ENCODE measurements at regions not wholly inside any gene's neighbourhood (a gene's known extent, or its start where the extent isn't known, plus 50 kb on each side); places are given as distances from the start of the nearest gene placed in this dataset.
"Not testable (repeated sequence)": the region's sequence is repeated elsewhere in the genome, so short reads cannot be mapped to it uniquely, and the experiment has no call there.

- ATAC-seq: no peak
- DNase-seq: no peak
Measured at GRCh38 chr12:94916663-94917062, 86.8 kb downstream of the NDUFA12 start.

GRCh38 chr12:94909663-94910062, 93.8 kb downstream of the NDUFA12 start:
- DNase-seq (no peak), ATAC-seq (no peak)

GRCh38 chr12:94905749-94906148, 97.7 kb downstream of the NDUFA12 start:
- not testable (repeated sequence) for ATAC-seq, DNase-seq

GRCh38 chr12:94900496-94900895, 103.0 kb downstream of the NDUFA12 start:
- DNase-seq (no peak), ATAC-seq (no peak)

- no peak for ATAC-seq
- no peak for DNase-seq
Measured at GRCh38 chr12:94898388-94898787, 105.1 kb downstream of the NDUFA12 start.

DNA sequence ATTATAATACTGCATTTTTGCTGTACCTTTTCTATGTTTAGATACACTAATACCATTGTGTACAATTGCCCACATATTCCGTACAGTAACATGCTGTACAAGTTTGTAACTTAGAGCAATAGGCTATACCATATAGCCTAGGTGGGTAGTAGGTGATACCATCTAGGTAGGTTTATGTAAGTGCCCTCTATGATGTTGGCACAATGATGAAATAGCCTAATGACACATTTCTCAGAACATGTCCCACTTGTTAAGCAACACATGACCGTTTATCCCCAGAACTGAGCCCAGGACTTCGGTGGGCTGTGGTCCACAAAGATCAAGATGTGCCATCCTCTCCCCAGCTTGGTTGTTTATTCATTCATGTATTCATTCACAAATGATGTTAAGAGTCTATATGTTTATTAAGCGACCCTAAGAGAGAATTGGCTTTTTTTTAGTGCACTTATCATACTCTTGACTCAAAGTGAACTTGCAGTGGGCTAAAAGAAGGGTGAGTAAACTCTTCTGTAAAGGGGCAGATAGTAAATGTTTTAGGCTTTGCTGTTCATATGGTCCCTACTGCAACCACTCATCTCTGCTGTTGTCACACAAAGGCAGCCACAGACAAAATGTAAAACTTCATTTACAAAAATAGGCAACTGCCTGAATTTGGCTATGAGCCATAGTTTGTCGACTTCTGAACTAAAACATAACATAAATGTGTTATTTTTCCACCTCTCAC, 110.8 kb downstream of the NDUFA12 start:
- ATAC-seq: no peak
- no peak for DNase-seq

GRCh38 chr12:94889445-94890210, 113.9 kb downstream of the NDUFA12 start:
- no peak for ATAC-seq

DNA sequence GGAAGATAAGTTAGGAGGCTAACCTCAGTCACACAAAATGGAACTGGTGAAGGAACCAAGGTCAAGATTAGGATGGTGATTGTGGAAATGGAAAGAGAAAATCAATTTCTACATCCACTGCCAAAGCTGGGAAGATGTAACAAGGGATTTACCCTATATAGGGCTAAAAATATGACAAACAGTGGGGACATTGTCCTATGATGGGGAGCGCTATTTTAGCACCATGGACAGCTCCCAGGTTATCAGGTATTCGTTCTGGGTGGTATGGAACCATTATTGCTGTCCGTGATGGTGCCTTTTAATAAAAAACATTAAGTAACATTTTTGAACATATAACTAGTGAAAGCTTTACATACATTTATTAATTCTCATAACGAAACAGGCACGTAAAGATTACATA, 124.0 kb downstream of the NDUFA12 start:
- DNase-seq: no peak
- no peak for ATAC-seq

More at GRCh38 chr12:94889445-94890210, 113.9 kb downstream of the NDUFA12 start:
- DNase-seq: no peak

GRCh38 chr12:94875525-94875924, 128.0 kb downstream of the NDUFA12 start:
- DNase-seq (peak; percentile 8), ATAC-seq (peak; percentile 73)

DNA sequence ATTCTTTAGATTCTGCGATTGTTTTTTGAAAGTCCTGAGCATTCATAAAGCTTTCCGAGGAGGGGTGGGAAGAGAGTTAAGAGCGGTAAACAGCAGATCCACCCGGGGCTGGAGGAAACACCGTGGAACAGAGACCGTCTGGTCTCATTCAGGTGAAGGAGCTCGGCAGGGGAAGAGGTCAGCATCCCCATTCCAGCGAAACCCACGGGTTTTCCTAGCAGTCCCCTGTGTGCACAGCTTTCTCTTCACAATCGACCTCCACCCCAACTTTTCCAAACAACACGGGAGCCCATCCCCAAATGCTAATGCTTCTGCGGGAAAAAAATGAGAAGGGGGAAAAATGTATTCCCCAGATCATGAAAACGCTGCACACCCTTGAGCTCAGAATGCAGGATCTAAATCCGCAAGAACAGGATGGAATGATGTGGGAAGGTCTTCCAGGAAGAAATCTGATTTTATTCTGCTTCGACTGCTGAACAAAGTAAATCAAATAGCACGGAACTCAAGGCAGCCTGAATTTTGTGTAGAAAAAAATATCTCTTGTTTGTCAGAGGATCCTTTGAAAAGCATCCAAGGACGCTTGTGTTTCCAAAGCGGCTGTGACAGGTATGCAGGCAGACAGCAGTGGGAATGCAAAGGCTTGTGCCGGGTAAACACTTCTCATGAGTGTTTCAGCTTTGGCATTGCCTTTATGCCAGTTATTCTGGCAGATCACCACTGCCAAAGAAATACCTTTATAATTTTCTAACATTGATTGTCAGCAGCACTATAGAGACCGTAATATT, 128.8 kb downstream of the NDUFA12 start:
- ATAC-seq (no peak), DNase-seq (no peak)

GRCh38 chr12:94873734-94874517, 129.6 kb downstream of the NDUFA12 start:
- no peak for ATAC-seq
- peak; percentile 17 for DNase-seq

DNA sequence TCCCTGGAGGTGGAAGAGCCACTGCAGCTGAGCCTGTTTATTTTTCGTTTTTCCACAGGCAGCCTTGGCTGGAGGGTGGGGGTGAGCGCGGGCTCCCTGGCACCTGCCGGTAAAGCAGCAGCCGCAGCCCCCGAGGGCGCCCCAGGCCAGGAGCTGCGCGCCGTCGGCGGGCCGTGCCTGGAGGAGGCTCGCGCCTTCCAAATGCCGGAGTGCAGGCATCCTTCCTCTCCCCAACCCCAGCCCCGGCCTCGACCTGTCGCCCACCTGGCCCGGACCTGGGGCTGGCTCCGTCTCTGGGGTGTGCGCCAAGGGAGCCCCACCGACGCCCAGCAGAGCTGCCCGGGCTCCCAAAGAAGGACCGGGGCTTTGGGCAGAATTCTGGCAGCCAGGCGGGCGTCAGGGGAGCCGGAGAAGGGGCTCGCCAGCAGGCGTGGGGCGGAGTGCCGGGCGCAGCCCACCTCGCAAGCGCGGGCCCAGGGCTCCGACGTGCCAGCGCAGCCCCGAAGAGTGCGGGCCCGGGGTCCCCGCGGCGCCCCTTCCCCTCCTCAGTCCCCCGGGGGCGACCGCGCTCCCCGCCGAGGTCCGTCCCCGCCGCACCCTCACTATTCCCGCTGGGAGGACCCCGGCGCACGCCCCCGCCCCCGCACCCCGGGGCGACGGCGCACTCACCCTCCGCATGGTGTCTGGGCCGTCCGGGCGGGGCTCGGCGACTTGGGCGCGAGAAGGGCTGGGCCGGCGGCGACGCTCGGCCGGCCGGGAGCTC, 130.3 kb downstream of the NDUFA12 start:
- ATAC-seq: peak; percentile 65
- DNase-seq: no peak

DNA sequence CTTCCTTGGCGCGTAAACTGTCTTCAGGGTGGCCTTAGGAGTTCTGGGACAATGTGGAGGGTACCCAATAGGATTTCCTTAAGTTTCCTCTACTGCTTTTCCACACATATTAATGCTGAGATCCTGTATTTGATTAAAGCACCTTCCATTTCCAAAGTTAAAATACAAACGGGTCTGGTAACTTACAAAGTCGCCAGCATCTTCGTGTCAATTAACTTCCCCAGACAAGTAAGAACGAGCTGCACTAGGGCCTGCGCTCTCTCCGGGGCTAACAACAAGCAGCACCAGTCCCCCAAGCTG, 130.9 kb downstream of the NDUFA12 start:
- no peak for ATAC-seq
- no peak for DNase-seq

- ATAC-seq: no peak
- DNase-seq: no peak
Measured at GRCh38 chr12:94872007-94872653, 131.4 kb downstream of the NDUFA12 start.

DNA sequence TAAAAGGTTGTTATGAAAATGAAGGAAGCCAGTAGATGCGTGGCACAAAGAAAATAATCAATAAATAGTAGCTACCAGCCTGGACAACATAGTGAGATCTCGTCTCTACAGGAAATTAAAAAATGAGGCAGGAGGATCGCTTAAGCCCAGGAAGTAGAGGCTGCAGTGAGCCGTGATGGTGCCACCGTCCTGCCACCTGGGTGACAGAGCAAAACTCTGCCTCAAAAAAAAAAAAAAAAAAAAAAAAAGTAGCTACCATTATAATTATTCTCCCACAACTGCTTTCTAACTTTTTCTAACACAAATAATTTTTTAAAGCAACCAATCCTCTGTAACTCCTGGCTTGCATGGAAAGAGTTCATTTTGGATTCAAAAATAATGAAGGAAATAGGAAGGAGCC, 133.0 kb downstream of the NDUFA12 start:
- no peak for ATAC-seq
- no peak for DNase-seq

GRCh38 chr12:94868161-94868560, 135.3 kb downstream of the NDUFA12 start:
- DNase-seq (no peak), ATAC-seq (no peak)

DNA sequence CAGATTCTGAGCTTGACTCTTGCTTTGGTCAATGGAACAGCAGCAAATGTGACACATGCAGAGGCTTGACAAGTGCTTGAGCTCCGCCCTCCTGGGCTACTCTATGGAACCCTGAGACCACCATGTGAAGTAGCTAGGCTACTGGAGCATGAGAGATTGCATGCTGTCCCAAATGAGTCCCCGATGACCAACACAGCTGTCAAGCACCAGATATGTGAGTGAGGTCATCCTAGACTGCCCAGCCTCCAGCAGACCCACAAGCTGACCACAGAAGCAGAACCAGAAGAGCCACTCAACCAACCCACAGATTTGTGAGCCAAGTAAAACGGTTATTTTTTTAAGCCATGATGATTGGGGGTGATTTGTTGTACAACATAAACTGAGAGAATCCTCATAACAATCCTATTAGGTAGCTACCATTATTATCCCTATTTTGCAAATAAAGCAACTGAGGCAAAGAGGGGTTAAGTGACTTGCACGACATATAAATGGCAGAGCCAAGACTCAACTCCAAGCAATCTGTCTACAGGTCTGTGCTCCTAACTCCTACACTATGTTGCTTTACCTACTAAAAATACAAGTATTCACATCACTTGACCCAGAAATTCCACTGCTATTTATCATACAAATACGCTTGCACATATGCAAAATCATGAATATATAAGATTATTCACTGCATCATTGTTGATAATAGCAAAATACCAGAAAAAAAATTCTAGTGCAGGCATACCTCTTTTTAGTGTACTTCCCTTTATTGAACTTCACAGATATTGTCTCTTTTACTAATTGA, 136.2 kb downstream of the NDUFA12 start:
- ATAC-seq (no peak), DNase-seq (no peak)

DNA sequence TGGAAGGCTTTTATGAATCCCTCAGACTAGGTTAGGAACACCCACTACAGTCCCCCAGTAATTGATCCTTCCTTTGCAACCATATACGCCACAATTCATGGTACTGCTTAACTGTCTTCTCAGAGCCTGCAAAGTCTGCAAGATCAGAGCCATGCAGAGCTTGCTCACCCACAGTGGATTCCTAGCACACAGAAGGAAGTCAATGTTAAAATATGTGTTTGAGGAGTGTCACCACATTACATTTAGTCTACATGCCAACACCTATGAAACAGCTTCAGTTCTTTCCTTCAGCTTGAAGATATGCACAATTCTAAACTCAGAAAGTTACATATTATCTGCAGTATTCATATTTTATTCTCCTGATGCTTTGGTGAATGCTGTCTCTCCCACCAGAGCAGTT, 138.5 kb downstream of the NDUFA12 start:
- ATAC-seq (no peak), DNase-seq (no peak)

DNA sequence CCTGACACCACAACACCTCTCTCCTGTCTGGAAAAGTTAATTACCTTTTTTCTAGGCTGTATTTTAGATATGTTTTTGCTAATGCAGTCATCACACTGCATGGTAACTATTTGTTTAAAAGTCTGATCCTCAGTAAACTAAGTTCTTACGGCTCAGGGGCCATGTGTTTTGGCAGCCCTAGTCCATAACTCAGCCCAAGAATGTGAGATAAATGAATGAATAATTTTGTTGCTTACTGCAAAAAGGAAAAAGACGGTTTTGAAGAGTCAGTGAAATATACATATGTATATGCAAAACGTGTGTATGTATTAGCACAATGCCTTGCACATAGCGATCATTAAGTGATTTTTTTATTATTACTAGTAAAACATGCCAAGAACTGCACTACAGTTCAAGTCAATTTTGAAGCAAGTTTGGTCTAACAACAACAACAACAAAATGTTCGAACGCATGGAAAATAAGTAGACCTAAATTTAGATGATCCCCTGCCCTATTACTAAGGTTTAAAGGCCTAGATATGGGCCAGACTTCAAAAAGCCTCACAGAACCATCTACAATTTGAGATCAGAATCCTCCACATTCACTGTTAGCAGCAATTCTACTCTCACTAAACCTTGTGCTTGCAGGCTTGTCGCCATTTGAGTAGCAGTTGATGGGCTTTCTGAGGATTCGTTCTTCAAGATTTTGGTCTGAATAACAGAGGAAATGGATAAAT, 140.0 kb downstream of the NDUFA12 start:
- ATAC-seq: no peak

More for the DNA sequence above, 140.0 kb downstream of the NDUFA12 start:
- no peak for DNase-seq

All from stimulated activated naive CD8-positive, alpha-beta T cell treated with anti-CD3 and anti-CD28 coated beads, Interleukin-15, Interleukin-2, amounts not matched to agents 100 U/mL and 50 U/mL, for 24 hours (primary cell).